Stimulated activated CD8-positive, alpha-beta memory T cell treated with anti-CD3 and anti-CD28 coated beads, Interleukin-2, amount 100 ng/mL, for 48 hours (primary cell): ENCODE measurements at regions not wholly inside any gene's neighbourhood (a gene's known extent, or its start where the extent isn't known, plus 50 kb on each side); places are given as distances from the start of the nearest gene placed in this dataset.
"Not testable (repeated sequence)": the region's sequence is repeated elsewhere in the genome, so short reads cannot be mapped to it uniquely, and the experiment has no call there.

Experiments
- DNase-seq, 2 donors: peaks; one replicate each; pipeline ENCODE4 v3.0.0-alpha.2; 2020; ENCODE audit warnings: low read depth in 2 of 2

DNA sequence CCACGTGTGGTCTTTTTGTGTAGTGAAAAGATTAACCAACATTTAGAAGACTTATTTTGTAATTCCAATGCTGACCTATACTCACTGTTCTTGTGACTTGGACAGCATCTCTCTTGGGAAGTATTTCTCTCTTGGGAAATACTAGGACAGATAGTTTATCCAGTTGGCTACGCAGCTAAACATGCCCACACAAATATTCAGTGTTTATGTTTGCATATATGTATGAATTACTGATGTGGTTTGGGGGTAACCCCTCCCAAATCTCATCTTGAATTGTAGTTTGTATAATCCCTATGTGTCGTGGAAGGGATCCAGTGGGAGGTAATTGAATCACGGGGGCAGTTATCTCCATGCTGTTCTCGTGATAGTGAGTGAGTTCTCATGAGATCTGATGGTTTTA, 2062.3 kb upstream of the CELF4 start:
- DNase-seq = no peak

DNA sequence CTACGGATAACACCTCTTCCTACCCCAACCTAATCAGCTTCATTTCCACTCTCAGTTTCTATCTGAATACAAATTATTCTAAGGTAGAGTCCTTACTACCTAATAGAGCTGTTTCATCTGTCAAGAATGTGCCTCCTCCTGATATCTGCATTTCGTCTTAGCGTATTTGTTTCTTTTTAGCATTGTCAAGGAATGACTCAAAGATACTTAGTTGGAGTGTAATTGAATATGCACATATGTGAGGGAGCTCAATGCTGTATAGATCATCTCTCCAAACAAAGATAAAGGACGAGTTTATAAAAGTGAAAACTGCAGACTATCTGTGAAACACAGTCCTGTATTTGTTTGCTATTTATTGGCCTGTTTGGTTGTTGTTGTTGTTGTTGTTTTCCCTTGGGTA, 2059.4 kb upstream of the CELF4 start:
- DNase-seq = no peak

DNA sequence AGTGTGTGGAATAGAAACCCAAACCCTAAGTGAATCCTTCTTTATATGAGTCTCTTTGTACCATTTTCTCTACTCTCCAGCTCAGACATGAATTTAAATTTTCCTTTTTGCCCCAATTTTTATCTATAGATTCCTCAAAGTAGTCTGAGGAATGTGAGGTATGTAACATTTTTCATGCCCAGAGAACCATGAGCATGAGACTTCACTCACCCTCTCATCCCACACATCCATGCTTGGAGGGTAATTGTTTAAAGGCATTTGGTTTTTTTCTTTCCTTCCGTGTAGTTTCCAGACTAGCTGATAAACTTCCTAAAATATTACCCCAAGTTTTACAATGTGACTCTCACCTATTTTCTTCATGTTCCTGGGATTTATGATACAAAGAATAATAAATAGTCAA, 2056.8 kb upstream of the CELF4 start:
- no peak for DNase-seq

DNA sequence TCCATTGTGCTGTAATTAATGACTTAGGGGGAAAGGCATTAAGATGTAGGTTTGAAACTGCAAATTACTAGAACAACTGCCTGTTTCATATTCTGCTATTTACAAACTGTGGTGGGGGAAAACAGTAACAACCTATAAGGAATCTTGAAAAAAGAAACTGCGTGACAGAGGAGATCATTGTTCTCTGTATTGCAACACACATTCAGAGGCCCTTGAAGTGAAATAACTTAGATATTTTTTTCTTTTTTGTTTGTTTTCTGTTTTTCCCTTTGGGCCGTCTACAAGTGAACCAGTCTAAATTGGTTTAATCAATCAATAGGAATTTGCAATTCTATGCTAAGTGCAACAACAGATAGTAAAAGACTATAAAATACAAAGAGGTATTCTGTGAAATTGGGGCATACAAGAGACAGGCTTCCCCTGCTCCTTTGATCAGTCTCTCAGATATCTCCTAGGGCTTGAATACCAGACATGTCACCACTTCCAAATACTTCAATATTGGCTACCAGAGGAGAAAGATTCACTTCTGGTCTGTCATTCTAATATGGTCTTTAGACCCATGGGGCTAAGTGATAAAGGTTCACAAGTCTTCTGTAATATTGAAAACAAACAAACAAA, 2055.1 kb upstream of the CELF4 start:
- no peak for DNase-seq

DNA sequence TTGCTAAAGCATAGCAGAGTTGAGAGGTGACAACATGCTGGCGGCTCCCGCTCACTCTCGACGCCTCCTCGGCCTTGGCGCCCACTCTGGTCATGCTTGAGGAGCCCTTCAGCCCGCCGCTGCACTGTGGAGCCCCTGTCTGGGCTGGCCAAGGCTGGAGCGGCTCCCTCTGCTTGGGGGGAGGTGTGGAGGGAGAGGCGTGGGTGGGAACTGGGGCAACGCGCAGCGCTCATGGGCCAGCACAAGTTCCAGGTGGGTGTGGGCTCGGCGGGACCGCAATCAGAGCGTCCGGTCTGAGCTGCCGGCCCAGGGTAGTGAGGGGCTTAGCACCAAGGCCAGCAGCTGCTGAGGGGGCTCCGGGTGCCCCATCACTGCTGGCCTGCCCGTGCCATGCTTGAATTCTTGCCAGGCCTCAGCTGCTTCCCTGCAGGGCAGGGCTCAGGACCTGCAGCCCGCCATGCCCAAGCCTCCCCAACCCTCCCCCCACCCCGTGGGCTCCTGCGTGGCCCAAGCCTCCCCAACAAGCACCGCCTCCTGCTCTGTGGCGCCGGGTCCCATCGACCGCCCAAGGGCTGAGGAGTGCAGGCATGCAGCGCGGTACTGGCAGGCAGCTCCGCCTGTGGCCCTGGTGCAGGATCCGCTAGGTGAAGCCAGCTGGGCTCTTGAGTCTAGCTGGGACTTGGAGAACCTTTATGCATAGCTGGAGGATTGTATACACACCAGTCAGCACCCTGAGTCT, 2052.8 kb upstream of the CELF4 start:
- no peak for DNase-seq

DNA sequence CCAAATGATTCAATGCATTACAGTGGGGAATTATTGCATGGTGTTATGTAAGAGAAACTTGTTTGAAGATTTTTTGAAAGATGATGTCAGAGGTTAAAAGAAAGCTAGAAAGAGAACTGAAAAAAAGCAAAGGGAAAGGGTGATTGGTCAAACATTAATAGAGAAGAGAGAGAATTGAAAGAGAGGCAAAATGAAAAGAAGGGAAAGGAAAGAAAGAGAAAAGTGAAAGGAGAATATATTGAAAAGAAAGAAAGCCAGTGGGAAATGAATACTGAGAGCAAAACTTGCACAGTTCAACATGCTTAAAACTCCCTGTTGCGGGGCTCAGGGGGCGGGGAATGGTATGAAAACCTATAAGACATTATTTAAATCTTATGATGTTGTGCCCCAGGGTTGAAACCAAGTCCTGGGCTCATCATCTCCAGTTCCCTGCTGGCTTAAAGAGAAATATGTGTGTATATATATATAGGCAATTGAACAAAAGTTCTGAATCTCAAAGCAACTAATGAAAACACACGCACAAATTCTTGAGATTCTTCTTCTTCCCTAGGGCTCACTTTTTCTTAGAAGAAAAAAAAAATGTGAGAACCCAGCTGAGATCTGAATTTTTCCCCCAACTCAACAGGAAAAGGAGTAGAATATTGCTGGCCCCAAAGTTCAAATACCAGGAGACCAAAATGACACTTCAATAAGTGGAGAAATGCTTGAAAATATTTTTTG, 2045.9 kb upstream of the CELF4 start:
- DNase-seq = no peak

DNA sequence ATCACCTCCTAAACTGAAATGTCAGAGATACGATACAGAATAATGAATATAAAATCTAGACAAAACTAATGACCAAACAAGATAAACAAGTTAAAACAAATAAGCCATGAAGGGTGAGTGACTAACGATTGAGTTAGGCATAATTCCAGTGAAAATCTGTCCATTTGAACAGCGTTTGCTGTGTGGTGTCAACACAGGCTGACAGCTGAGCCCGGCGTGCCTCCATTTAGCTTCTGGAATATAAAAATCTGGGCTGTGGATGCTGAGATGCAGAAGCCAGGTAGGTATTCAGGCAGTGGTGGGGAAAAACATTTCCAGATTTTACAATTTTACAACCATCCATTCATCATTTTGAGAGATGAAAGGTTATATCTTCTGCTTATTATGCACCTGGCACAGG, 2041.4 kb upstream of the CELF4 start:
- DNase-seq = no peak

DNA sequence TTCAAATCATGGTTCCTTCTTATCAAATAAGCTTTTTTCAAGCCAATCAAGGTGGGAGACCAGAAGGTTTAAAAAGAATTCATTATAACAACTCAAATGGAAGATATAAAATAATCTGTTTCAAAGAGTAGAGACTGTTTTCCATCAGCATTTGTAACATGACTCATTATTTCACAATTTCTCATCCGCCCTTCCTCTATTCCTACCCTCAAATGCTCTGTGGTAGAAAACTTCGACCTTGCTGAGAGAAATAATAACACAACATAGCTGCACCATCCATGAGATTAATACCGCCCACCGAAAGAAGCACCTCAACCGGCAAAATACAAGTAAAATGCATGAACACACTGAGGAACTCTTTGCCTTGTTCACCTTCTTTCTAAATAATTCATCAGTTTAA, 2039.2 kb upstream of the CELF4 start:
- DNase-seq = no peak

DNA sequence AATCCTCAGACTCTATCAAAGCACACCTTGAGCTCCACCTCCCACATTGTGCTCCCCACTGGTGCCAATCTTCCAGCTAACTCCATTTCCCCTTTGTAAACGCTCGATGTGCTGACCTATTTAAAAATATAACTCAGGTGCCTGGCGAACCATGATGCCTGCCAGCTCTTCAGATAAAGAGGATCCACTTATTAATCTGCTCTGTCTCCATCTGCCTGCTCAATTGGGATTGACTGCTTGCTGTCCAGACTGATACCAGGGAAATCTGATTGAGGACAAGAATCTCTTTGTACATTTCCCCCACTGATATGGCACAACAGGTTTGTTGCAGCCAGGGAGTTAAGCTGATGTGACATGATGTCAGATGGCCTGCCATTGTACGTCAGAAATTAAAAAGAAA, 2036.5 kb upstream of the CELF4 start:
- no peak for DNase-seq

DNA sequence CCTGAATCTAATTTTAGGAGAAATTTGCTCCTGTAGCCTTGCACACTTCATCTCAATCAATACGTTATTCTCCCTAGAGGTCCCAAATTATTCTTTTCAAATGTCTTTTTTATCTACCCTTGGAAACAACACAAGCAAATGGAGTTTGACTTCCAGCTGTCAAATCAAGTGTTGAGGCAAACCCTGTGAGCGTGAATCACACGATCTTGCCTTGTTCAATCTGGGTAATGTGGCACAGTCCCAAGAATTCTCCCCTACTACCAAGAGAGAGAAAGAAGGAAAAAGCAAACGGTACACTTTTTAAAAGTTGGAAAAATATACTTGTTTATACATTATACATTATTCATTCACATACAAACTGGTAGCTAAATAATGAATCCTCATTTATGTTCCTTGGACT, 2035.3 kb upstream of the CELF4 start:
- DNase-seq = no peak

DNA sequence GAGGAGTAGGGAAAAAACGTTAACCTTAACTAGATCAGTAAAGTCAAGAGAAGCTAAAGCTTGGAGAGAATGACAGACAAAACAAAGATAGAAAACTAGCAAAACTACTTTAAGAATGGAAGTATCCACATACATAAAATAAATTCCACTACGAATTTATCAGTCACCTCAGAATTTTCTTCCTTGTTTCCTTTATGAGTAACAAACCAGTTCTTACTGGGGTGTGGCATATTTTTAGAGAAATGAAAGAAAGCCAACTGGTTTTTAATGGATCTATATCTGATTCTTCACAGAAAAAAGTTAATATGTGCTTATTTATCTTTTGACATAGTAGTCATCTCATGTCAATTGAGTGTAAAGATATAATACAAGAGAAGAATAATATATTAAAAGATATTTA, 2033.7 kb upstream of the CELF4 start:
- DNase-seq = no peak

DNA sequence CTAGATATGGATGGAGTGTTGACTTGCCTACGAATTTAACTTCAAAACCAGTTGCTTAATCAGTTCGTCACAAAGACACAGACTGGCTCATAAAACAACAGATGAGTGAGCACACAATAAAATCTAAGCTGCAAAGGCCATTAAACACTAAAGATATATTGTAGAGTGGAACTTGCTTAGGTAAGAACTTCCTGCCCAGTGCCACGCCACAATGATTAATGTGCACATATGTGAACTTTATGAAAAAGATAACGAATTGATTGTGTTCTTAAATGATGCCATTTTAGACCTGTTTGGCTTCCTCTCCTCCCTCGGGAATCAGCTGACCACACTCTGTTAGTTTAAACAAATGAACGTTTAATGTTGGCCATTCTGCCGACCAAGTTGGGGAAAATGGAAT, 2031.3 kb upstream of the CELF4 start:
- no peak for DNase-seq

DNA sequence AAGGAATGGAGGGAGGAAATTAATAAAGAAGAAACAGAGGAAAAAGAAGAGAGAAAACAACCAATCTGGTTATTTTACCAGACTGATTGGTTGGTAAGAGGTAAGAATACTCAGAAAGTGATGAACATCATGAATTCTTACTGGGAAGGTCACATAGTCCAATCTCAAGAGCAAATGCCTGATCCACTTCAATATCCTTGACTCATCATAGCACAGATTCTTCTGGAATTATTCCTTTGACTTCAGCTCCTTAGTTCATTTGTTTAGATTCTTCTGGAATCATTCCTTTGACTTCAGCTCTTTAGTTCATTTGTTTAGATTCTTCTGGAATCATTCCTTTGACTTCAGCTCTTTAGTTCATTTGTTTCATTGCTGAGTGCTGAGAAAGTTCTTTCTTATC, 2030.6 kb upstream of the CELF4 start:
- DNase-seq = no peak

DNA sequence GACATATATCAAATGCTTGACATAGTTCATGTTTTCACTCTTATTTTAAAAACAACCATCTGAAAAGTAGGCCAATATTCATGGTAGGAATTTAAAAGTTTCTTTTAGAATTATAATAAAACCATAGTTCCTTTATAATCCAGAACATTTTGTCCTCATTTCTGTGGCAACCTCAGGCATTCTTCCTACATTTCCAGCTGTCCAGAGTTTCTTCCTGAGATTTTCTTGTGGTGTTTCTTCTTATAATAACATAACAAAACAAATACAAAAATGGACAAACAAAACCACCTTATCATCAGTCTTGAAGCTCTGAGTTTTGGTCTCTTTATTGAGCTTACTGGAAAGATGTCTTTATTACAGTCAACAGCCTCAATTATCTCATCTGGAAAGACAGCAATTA, 2028.6 kb upstream of the CELF4 start:
- DNase-seq = no peak

DNA sequence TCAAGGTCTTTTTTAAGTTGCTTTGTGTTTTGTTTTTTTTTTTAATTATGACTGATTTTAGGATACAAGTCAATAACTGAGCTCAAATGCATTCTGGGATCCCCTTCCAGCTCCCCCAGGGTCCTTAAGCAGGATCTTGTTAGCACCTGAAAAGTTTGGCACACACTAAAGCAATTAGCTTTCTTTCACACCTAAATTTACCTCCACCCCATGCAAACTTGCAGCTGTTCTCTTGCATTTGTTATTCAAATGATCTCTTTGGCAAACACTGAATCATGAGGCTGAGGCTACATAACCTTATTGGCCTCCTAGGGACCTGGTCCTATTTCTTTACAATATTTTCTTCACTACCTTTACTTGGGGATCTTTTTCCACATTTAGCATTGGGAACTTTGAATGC, 2026.1 kb upstream of the CELF4 start:
- no peak for DNase-seq

DNA sequence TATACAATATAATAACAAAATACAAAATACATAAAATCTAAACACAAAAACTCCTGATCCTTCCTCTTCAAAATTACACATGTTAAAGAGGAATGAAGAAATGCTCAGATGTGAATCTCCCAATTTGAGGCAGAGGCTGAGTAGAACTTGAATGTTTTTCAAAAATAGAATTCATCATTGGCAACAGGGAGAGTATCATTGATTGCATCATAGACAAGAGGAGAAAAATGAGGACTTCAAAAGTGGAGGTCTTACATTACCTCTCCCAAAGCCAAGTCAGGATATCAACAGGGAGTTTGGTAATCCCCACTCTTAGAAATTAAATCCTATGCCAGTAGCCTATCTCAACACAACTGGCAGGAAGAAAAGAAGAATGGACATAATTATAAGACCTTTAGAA, 2023.9 kb upstream of the CELF4 start:
- no peak for DNase-seq

DNA sequence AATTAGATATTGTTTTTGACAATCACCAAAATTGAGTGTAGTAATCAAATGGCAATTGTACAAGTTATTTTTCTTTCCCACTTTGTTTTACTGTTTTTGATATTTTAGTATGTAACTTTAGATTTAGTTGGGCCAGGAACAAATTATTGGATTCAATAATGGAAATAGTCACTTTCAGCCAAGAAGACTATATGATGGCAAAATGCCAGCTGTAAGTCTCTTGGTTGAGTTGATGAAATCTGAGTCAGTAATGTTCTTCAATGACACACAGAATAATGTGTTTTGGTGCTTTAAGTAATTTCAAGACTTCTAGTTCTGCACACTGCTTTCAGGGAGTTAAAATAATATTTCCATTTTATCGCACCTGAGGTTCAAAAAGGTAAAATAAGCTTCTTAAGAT, 2022.0 kb upstream of the CELF4 start:
- DNase-seq = no peak

DNA sequence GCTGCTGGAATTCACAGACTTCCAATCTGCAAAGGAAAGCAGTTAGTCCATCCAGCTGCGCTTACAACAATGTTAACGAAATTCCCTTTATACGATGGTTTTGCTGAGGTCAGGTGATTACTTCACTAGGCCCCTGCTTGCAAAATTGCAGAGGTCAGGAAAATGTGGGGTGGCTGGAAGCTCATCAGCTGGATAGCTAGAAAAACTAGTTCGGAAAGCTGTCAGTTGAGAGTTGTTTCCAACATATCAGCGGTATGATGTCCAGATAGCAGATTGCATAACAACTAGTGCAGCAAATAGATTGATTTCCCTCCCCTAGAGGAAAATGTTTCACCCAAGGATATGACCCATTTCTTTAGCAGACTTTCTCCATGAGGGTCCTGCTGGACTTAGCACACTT, 2021.1 kb upstream of the CELF4 start:
- DNase-seq = no peak

DNA sequence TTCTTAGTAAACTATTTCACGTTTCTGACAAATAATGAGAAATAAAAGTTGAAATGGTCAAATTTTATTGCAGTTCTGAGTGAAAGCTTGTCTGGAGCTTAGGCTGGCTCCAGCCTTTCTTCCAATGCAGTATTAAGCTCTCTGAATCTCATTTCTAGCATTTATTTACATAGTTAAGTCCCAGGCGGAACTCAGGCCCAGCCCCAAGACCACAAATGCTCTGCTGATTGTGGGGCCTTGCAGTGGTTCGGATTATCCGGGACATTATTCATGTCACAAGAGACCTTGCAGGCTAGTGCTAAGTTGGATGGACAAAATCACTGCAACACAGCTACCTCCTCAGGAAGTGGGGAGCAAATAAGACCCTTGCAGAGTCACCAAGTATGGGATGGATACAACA, 2009.3 kb upstream of the CELF4 start:
- DNase-seq = no peak

DNA sequence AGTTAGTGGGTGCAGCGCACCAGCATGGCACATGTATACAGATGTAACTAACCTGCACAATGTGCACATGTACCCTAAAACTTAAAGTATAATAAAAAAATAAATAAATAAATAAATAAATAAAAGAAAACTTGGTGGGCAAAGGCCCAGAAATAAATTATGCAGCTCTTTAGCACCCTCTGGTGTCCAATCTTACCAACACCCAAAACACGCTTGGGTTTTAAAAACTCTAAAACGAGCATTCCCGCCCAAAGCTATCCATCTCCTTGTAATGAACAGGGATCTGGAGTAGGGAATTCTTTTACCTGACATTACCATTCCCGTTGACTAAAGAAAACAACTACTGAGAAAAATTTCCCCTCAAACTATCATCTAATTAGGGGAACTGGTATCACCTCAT, 2005.9 kb upstream of the CELF4 start:
- no peak for DNase-seq

DNA sequence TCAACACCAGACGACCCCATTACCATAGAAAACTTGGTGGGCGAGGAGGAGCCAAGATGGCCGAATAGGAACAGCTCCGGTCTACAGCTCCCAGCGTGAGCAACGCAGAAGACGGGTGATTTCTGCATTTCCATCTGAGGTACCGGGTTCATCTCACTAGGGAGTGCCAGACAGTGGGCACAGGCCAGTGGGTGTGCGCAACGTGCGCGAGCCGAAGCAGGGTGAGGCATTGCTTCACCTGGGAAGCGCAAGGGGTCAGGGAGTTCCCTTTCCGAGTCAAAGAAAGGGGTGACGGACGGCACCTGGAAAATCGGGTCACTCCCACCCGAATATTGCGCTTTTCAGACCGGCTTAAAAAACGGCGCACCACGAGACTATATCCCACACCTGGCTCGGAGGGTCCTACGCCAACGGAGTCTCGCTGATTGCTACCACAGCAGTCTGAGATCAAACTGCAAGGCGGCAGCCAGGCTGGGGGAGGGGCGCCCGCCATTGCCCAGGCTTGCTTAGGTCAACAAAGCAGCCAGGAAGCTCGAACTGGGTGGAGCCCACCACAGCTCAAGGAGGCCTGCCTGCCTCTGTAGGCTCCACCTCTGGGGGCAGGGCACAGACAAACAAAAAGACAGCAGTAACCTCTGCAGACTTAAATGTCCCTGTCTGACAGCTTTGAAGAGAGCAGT, 2000.1 kb upstream of the CELF4 start:
- DNase-seq = not testable (repeated sequence)

DNA sequence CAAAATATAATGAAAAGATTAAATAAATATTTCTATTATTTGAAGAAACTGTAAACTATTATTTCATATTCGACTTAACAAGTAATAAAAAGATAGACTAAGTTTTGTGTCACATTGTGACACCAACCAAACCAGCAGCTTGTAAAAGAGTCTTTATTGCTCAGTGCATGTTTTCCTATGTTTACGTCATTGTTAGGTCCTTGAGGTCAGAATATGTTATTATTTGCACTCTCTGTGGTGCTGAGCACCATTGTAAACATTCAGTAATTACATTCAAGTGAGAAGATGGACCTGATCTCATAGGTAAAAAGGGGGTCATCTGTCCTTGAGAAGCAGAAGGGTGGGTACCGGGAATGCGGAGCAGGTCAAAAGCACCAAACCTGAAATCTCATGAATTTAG, 1999.1 kb upstream of the CELF4 start:
- no peak for DNase-seq

DNA sequence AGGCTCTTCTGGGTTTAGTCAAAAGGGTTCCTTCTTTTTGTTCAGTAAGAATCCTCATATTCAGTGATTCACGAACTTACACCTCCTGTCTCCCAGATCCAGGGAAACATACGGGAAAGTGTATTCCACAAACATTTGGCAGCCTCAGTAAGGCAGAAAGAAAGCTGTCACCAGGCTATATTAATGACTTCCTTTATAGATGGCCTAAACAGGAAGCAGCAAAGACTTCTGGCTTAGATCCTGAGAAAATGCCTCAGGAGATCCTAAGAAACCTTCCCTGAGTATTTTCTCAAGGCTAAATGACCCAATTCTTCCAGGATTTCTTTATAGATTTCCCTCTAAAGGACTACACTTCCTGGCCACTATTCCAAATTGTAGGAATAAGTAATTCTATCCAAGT, 1995.5 kb upstream of the CELF4 start:
- DNase-seq = no peak
